GM12878 (cell line): ENCODE measurements at regions not wholly inside any gene's neighbourhood (a gene's known extent, or its start where the extent isn't known, plus 50 kb on each side); places are given as distances from the start of the nearest gene placed in this dataset.

Source experiments
- ATAC-seq: fragments of 200-7000 bp; cut with Tn5 transposase; 3 replicates; pipeline ENCODE4 v1.9.1; 2020; ENCODE audit warnings: mild to moderate bottlenecking, moderate library complexity
- BruUV-seq: library from RNA; stranded (reverse); fragments of 400-500 nt; replicated peaks from 2 replicates; lab custom pipeline; 2021; lab: Mats Ljungman, UMichigan
- CTCF ChIA-PET: fragments of 300-600 bp; sonication (Branson Sonifier 250); formaldehyde crosslinking; extraction: SDS; loops from one replicate; lab custom pipeline; 2021; ENCODE audit warnings: inconsistent platforms; lab: Yijun Ruan, JAX
- POLR2A ChIA-PET: fragments of 350-600 bp; formaldehyde crosslinking; extraction: SDS; loops from one replicate; lab custom pipeline; 2021; ENCODE audit warnings: inconsistent platforms; lab: Charles Lee
- RAD21 ChIA-PET: fragments of 300-600 bp; sonication (Branson Sonifier 250); formaldehyde crosslinking; loops from one replicate; lab custom pipeline; 2023; ENCODE audit warnings: antibody characterized with exemption; ENCODE audit not compliant: unreplicated experiment; lab: Charles Lee
- SMC1A ChIA-PET: fragments of 300-600 bp; sonication (Branson Sonifier 250); formaldehyde crosslinking; loops from one replicate; lab custom pipeline; 2023; ENCODE audit not compliant: unreplicated experiment, uncharacterized antibody; lab: Charles Lee
- DNase-seq: peaks from one replicate; pipeline ENCODE4 v3.0.0-alpha.2; 2011; ENCODE audit warnings: low read depth, low spot score
- FAIRE-seq: peaks from 3 replicates; lab custom pipeline; 2011; peaks lifted over from hg19 to GRCh38; lab: Jason Lieb, UNC
- H2AFZ ChIP-seq: 2 replicates; pipeline ENCODE4 v1.6.0; 2011; ENCODE audit warnings: low read depth, low read length, control low read depth; ENCODE audit not compliant: control insufficient read depth
- H3K27ac ChIP-seq: 2 replicates; pipeline ENCODE4 v1.5.1; 2011; ENCODE audit warnings: control low read depth; ENCODE audit not compliant: control insufficient read depth, insufficient read depth
- H3K27me3 ChIP-seq, 2 experiments: replicated peaks in 1 of 2; 2 replicates each; pipeline versions ENCODE4 v1.6.0 to v1.6.1; 2011; ENCODE audit warnings: low read length in 1 of 2; ENCODE audit not compliant: control insufficient read depth in 2 of 2, insufficient read depth in 2 of 2
- H3K36me3 ChIP-seq, 2 experiments: 2 replicates each; pipeline ENCODE4 v1.5.1; 2011; ENCODE audit warnings: low read length in 1 of 2; ENCODE audit not compliant: control insufficient read depth in 2 of 2, insufficient read depth in 2 of 2
- H3K4me1 ChIP-seq: 2 replicates; pipeline ENCODE4 v1.6.1; 2011; ENCODE audit warnings: mild to moderate bottlenecking, low read length, moderate library complexity, mixed read lengths; ENCODE audit not compliant: control insufficient read depth, insufficient read depth
- H3K4me2 ChIP-seq: 2 replicates; pipeline ENCODE4 v1.6.0; 2011; ENCODE audit warnings: control low read depth; ENCODE audit not compliant: control insufficient read depth, insufficient read depth
- H3K4me3 ChIP-seq: fragments of 200-600 bp; sonication (generic); 2 replicates; pipeline ENCODE4 v1.5.1; 2016
- H3K79me2 ChIP-seq: 2 replicates; pipeline ENCODE4 v1.6.0; 2011; ENCODE audit warnings: low read length; ENCODE audit not compliant: control insufficient read depth, insufficient read depth
- H3K9ac ChIP-seq: 2 replicates; pipeline ENCODE4 v1.8.0; 2011; ENCODE audit warnings: low read length, control low read depth, mixed read lengths; ENCODE audit not compliant: control insufficient read depth, insufficient read depth
- H3K9me3 ChIP-seq: replicated peaks from 3 replicates; pipeline ENCODE4 v1.5.1; 2011; ENCODE audit warnings: mild to moderate bottlenecking, low read length; ENCODE audit not compliant: control insufficient read depth, insufficient read depth
- H4K20me1 ChIP-seq: 2 replicates; pipeline ENCODE4 v1.6.0; 2011; ENCODE audit not compliant: control insufficient read depth, insufficient read depth
- DPF2 ChIP-seq: fragments of 450-650 bp; IDR thresholded peaks from 2 replicates; pipeline ENCODE4 v1.6.1; 2017; ENCODE audit warnings: mild to moderate bottlenecking
- E2F4 ChIP-seq: IDR thresholded peaks from 2 replicates; pipeline ENCODE4 v1.6.1; 2012; ENCODE audit warnings: low read depth, low read length, improper control_type of control experiment
- EZH2 ChIP-seq: IDR thresholded peaks from 2 replicates; pipeline ENCODE4 v1.6.1; 2012; ENCODE audit warnings: low read depth, mild to moderate bottlenecking, control low read depth, inconsistent platforms, low read length, borderline replicate concordance; ENCODE audit not compliant: control insufficient read depth
- IRF5 ChIP-seq: fragments of 450-650 bp; IDR thresholded peaks from 2 replicates; pipeline ENCODE4 v1.6.1; 2017; ENCODE audit warnings: borderline replicate concordance
- MTA2 ChIP-seq: fragments of 450-650 bp; IDR thresholded peaks from 2 replicates; pipeline ENCODE4 v1.6.1; 2016; ENCODE audit warnings: low read depth, mild to moderate bottlenecking, moderate library complexity
- NFIC ChIP-seq: IDR thresholded peaks from 2 replicates; pipeline ENCODE4 v1.6.1; 2012; ENCODE audit warnings: low read depth, mild to moderate bottlenecking, inconsistent platforms, low read length, moderate library complexity
- NFXL1 ChIP-seq: fragments of 450-650 bp; IDR thresholded peaks from 2 replicates; pipeline ENCODE4 v1.6.1; 2017; ENCODE audit warnings: antibody characterized with exemption, mild to moderate bottlenecking, borderline replicate concordance
- POLR2A ChIP-seq: IDR thresholded peaks from 2 replicates; pipeline ENCODE4 v1.6.1; 2011; ENCODE audit warnings: low read depth, mild to moderate bottlenecking, low read length
- SMC3 ChIP-seq: IDR thresholded peaks from 2 replicates; pipeline ENCODE4 v1.6.1; 2011; ENCODE audit warnings: low read length, improper control_type of control experiment, borderline replicate concordance
- SREBF1 ChIP-seq: IDR thresholded peaks from 2 replicates; pipeline ENCODE4 v1.6.1; 2012; ENCODE audit warnings: mild to moderate bottlenecking, low read length
- ZBED1 ChIP-seq: IDR thresholded peaks from 2 replicates; pipeline ENCODE4 v1.6.1; 2016; ENCODE audit warnings: borderline replicate concordance
- ZNF274 ChIP-seq: IDR thresholded peaks from one replicate; pipeline ENCODE4 v1.8.0; 2011; ENCODE audit not compliant: insufficient read length, insufficient read depth
- ZNF384 ChIP-seq: IDR thresholded peaks from 2 replicates; pipeline ENCODE4 v1.6.1; 2012; ENCODE audit warnings: low read depth, mild to moderate bottlenecking, low read length, improper control_type of control experiment, borderline replicate concordance
- in situ Hi-C: fragments of 300-500 bp; cut with MboI; formaldehyde crosslinking; loops from 9 replicates; pipeline ENCODE4 v1.14.3; 2018; ENCODE audit warnings: mixed read lengths
- intact Hi-C: fragments of 100-400 bp; cut with micrococcal nuclease; formaldehyde crosslinking; loops from one replicate; pipeline ENCODE4 v1.14.2; 2022; ENCODE audit not compliant: unreplicated experiment

- Histone ChIP-seq H3K4me2 (no peak overlapping the region), H3K9me3 (no peaks in the 10 kb centered on the region; the same call in 2 of the 3 replicates), H3K36me3 (no peaks in the 10 kb centered on the region), H3K9ac (no peak overlapping the region), H3K4me3 (no peak overlapping the region), H2AFZ (no peak overlapping the region), H4K20me1 (no peaks in the 10 kb centered on the region), H3K79me2 (no peaks in the 10 kb centered on the region), H3K4me1 (no peaks in the 10 kb centered on the region), H3K27me3 (no peaks in the 10 kb centered on the region), H3K27ac (no peak overlapping the region)
- RAD21 ChIA-PET: no interaction called here
- in situ Hi-C loops: no loop called here
- no peak for FAIRE-seq
- no TSS peak for BruUV-seq
- TF ChIP-seq ZNF274 (no peak), ZNF384 (no peak), NFIC (no peak), EZH2 (no peak), E2F4 (no peak), POLR2A (no peak), IRF5 (no peak), ZBED1 (no peak), SMC3 (no peak), NFXL1 (no peak), MTA2 (no peak), SREBF1 (no peak), DPF2 (no peak)
- no peak for ATAC-seq
- POLR2A ChIA-PET: no interaction called here
- no peak for DNase-seq
- CTCF ChIA-PET: no interaction called here
- intact Hi-C loops: no loop called here
- SMC1A ChIA-PET: no interaction called here
Measured at GRCh38 chr4:11134705-11135104, 294.0 kb downstream of the HS3ST1 start.
